ENCODE measurements at regions not wholly inside any gene's neighbourhood (a gene's known extent, or its start where the extent isn't known, plus 50 kb on each side); places are given as distances from the start of the nearest gene placed in this dataset.

GRCh38 chr2:220154304-220154703, 526.9 kb downstream of the SLC4A3 start:
- H3K27me3 ChIP-seq: no peaks in the 10 kb centered on the region
- DNase-seq: no peak
- no peak for TF ChIP-seq POLR2A (IDR thresholded peaks at IDR 0.05)
- no peak for TF ChIP-seq CTCF (IDR thresholded peaks at IDR 0.05)
- no peak for TF ChIP-seq EP300 (IDR thresholded peaks at IDR 0.05)
- no peak overlapping the region for H3K4me3 ChIP-seq
- no peaks in the 10 kb centered on the region for H3K9me3 ChIP-seq
- intact Hi-C loops (cut with DNase I): no loop called here
- 63 to 83% (median 73%) methylated on average over 1 of the region's 1 CpG for WGBS, 3 donors
- H3K4me1 ChIP-seq (ENCODE audit: insufficient read depth): peaks cover 9% of the 10 kb centered on the region
- H3K36me3 ChIP-seq: no peaks in the 10 kb centered on the region
- H3K27ac ChIP-seq: no peak overlapping the region

- WGBS, 3 donors: 88 to 94% (median 91%) methylated on average over 3 of the region's 3 CpGs
- no peaks in the 10 kb centered on the region for H3K9me3 ChIP-seq
- no peak for DNase-seq
- no peaks in the 10 kb centered on the region for H3K36me3 ChIP-seq
- intact Hi-C loops (cut with DNase I): no loop called here
- H3K4me3 ChIP-seq: no peak overlapping the region
- TF ChIP-seq POLR2A (IDR thresholded peaks at IDR 0.05) (no peak), CTCF (IDR thresholded peaks at IDR 0.05) (no peak), EP300 (IDR thresholded peaks at IDR 0.05) (no peak)
- no peak overlapping the region for H3K27ac ChIP-seq
- H3K27me3 ChIP-seq: no peaks in the 10 kb centered on the region
- peaks cover 9% of the 10 kb centered on the region for H3K4me1 ChIP-seq (ENCODE audit: insufficient read depth)
Observed at GRCh38 chr2:220157312-220157711, 529.9 kb downstream of the SLC4A3 start.

- Histone ChIP-seq H3K27me3 (no peaks in the 10 kb centered on the region), H3K36me3 (no peaks in the 10 kb centered on the region), H3K27ac (no peak overlapping the region), H3K4me3 (no peak overlapping the region), H3K4me1 (ENCODE audit: insufficient read depth) (peaks cover 9% of the 10 kb centered on the region), H3K9me3 (no peaks in the 10 kb centered on the region)
- WGBS, 3 donors: 90 to 96% (median 93%) methylated on average over 2 of the region's 2 CpGs
- TF ChIP-seq CTCF (IDR thresholded peaks at IDR 0.05) (no peak), EP300 (IDR thresholded peaks at IDR 0.05) (no peak), POLR2A (IDR thresholded peaks at IDR 0.05) (no peak)
- DNase-seq: no peak
- intact Hi-C loops (cut with DNase I): no loop called here
Observed at GRCh38 chr2:220159738-220160137, 532.3 kb downstream of the SLC4A3 start.

- intact Hi-C loops (cut with DNase I): no loop called here
- no peaks in the 10 kb centered on the region for H3K36me3 ChIP-seq
- DNase-seq: no peak
- 35 to 59% (median 57%) methylated on average over 1 of the region's 1 CpG for WGBS, 3 donors
- no peaks in the 10 kb centered on the region for H3K9me3 ChIP-seq
- TF ChIP-seq CTCF (IDR thresholded peaks at IDR 0.05) (no peak), POLR2A (IDR thresholded peaks at IDR 0.05) (no peak), EP300 (IDR thresholded peaks at IDR 0.05) (no peak)
- peaks cover 9% of the 10 kb centered on the region for H3K4me1 ChIP-seq (ENCODE audit: insufficient read depth)
- H3K27ac ChIP-seq: no peak overlapping the region
- H3K27me3 ChIP-seq: no peaks in the 10 kb centered on the region
- no peak overlapping the region for H3K4me3 ChIP-seq
Observed at GRCh38 chr2:220162320-220162719, 534.9 kb downstream of the SLC4A3 start.

- no peak overlapping the region for H3K4me3 ChIP-seq
- H3K27ac ChIP-seq: no peak overlapping the region
- H3K4me1 ChIP-seq (ENCODE audit: insufficient read depth): peaks cover 4% of the 10 kb centered on the region
- H3K9me3 ChIP-seq: no peaks in the 10 kb centered on the region
- intact Hi-C loops (cut with DNase I): no loop called here
- 71 to 77% (median 74%) methylated on average over 2 of the region's 2 CpGs for WGBS, 3 donors
- no peaks in the 10 kb centered on the region for H3K36me3 ChIP-seq
- no peak for DNase-seq
- TF ChIP-seq POLR2A (IDR thresholded peaks at IDR 0.05): no peak
- no peaks in the 10 kb centered on the region for H3K27me3 ChIP-seq
Observed at GRCh38 chr2:220163486-220163885, 536.1 kb downstream of the SLC4A3 start.
